ENCODE measurements at regions not wholly inside any gene's neighbourhood (a gene's known extent, or its start where the extent isn't known, plus 50 kb on each side); places are given as distances from the start of the nearest gene placed in this dataset.

DNA sequence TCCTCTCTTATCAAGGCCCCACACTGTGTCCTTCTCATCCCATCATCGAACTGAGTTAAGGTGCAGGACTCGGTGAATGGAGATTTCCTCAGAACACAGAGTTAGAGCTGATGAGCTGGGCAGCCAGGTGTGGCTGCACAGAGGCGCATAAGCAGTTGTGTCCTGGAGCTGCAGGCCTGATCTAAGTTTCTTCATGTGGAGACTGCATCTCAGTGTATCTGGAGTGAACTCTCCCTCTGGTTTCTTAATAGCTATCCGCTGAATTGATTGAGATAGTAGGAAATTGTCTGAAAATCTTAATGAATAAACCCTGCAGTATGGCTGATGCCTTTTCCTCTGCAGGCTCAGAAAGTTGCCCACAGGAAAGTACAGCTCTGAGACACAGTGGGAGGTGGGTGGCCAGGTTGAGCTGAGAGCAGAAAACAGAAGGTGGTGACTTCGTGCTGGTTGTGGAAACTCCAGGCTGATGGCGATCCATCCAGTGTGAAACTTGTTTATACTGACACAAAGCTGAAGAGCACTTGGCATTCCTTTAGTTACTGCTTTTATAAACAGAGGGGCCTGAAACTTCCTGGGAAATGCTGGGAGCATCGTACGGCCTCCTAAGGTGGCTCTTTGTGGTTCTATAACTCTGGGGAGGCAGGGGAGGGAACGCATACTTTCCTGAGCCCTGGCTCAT lies 67.4 kb upstream of the F3 start:
- Mint-ChIP-seq H3K4me1 (ENCODE audit: low read depth) (peaks cover 6% of the 10 kb centered on the region), H3K27me3 (ENCODE audit: low read depth) (peaks cover 4% of the 10 kb centered on the region), H3K9me3 (no peaks in the 10 kb centered on the region), H3K36me3 (ENCODE audit: low read depth) (no peaks in the 10 kb centered on the region), H3K27ac (no peak overlapping the region), H3K4me3 (ENCODE audit: low read depth) (no peak overlapping the region)
- intact Hi-C loops (cut with micrococcal nuclease), result no loop called here
- no peak for DNase-seq (ENCODE audit: low spot score)

DNA sequence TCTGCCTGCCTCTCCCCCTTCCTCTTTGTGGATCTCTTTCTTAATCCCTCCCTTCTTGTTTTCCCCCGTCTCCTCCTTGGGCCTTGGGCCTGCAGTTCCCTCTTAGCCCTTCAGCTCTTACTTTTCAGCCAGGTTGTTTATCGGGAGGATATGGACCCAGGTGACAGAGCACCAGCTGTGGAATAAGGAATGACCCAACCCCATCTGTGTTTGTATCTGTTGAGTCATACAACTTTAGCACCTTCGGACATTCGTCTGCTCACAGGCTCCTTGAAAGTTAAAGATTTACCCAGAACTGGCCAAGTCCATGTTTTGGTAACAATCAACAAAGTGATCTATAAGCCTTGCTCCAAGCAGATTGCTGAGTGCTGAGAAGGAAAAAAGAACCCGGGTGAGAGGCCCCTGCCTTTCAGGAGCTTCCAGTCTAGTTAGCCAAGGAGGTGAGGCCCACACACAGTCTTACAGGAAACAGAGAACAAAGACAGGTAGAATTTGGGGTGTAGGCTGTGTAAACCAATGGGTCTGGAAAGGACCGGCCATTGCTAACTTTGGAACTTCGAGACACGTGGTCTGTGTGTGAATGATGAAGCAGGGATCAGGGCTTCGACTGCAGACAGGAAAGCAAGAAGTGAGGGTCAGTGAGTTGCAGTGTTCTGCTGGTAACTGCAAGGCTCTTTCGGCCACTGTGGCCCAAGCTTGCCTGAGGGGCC lies 66.7 kb upstream of the F3 start:
- Mint-ChIP-seq H3K27ac (no peak overlapping the region), H3K4me1 (ENCODE audit: low read depth) (peaks cover 11% of the 10 kb centered on the region), H3K36me3 (ENCODE audit: low read depth) (no peaks in the 10 kb centered on the region), H3K9me3 (peaks cover 4% of the 10 kb centered on the region), H3K27me3 (ENCODE audit: low read depth) (peaks cover 8% of the 10 kb centered on the region), H3K4me3 (ENCODE audit: low read depth) (no peak overlapping the region)
- intact Hi-C loops (cut with micrococcal nuclease), result no loop called here
- DNase-seq (ENCODE audit: low spot score), result no peak

DNA sequence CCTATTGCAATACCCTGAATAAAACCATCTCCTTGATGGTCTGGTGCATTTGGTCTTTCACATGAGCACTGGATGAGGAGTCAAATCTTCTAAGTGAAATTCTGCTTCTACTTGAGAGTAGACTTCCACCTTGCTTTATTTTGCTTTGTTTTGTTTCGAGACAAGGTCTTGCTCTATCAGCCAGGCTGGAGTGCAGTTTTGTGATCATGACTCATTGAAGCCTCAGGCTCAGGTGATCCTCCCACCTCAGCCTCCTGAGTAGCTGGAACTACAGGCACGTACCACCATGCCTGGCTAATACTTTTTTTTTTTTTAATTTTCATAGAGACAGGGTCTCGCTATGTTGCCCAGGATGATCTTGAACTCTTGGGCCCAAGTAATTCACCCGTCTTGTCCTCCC lies 65.8 kb upstream of the F3 start:
- DNase-seq (ENCODE audit: low spot score), result no peak
- Mint-ChIP-seq H3K36me3 (ENCODE audit: low read depth) (no peaks in the 10 kb centered on the region), H3K9me3 (peaks cover 4% of the 10 kb centered on the region), H3K27me3 (ENCODE audit: low read depth) (peaks cover 10% of the 10 kb centered on the region), H3K27ac (no peak overlapping the region), H3K4me3 (ENCODE audit: low read depth) (no peak overlapping the region), H3K4me1 (ENCODE audit: low read depth) (peaks cover 13% of the 10 kb centered on the region)
- intact Hi-C loops (cut with micrococcal nuclease), result no loop called here

DNA sequence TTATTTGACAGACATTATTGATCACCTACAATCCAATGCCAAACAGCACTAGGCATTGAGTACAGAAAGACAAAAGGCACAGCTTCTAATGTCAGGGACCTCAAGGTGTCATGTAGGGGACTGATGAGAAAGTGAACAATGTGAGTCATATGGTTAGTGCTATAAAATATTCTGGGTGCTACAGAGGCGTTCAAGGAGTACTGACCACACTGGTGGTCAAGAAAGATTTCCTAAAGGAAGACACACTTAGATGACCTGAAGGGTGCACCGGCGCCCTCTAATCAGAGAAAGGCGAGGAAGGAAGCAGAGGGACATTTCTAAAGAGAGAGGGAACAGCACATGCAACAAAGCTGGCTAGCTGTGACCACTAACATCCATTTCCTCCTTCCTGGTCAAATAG lies 64.9 kb upstream of the F3 start:
- Mint-ChIP-seq H3K36me3 (ENCODE audit: low read depth) (no peaks in the 10 kb centered on the region), H3K27me3 (ENCODE audit: low read depth) (peaks cover 14% of the 10 kb centered on the region), H3K27ac (no peak overlapping the region), H3K4me1 (ENCODE audit: low read depth) (peaks cover 21% of the 10 kb centered on the region), H3K4me3 (ENCODE audit: low read depth) (no peak overlapping the region), H3K9me3 (peaks cover 4% of the 10 kb centered on the region)
- intact Hi-C loops (cut with micrococcal nuclease), result no loop called here
- DNase-seq (ENCODE audit: low spot score), result no peak

DNA sequence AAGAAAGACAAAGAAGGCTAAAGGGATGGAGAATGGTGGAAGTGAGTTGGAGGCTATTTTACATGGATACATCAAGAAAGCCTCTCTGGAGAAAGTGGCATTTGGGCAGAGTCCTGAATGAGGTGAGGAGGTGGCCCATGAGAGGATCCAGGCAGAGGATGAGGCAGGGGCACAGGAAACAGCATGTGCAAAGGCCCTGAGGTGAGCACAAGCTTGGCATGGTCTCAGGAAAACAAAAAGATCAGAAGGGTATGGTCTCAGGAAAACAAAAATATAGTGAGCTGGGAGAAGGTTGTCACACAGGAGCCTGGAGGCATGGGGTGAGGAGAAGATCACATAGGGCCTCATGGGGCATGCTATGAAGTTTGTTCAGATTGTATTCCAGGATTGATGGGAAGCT lies 62.1 kb upstream of the F3 start:
- peaks cover 23% of the 10 kb centered on the region for H3K4me1 Mint-ChIP-seq (ENCODE audit: low read depth)

DNA sequence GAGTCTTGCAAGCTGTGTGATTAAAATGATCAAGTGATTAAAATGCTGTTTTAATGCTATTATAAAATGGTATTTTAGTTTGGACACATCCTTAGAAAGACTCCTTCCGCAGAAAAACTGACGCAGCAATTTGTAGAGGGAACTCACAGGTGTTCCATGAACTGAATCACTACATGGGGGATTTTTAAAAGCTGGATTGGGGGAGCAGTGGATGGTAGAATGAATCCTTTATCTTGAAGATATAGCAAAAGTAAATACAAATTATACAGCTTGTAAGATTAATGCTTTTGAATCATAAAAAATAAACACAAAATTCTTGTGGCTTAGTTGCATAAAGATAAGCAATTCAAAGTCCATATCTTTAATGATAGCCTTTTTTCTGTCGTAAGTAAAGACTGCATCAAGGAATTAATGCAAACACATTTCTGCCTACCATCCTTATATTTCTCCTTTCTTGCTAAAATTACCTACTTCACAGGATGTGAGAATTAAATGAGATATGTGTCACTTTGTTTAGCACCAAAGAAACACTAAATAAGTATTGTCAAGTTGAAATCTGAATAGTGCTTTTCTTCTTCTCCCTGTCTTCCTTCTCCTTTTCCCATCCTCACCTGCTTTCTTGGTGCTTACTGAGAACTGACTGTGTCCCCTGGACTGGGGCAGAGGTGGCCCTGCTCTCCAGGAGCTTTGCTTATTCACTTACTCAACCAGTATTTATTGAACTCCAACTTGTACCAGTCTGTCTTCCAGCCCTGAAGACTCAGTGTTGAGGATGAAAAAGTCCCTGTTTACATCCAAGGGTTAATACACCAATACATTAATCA lies 61.5 kb upstream of the F3 start:
- Mint-ChIP-seq H3K27me3 (ENCODE audit: low read depth) (peaks cover 20% of the 10 kb centered on the region), H3K9me3 (peaks cover 4% of the 10 kb centered on the region), H3K4me3 (ENCODE audit: low read depth) (no peak overlapping the region), H3K36me3 (ENCODE audit: low read depth) (no peaks in the 10 kb centered on the region), H3K27ac (no peak overlapping the region), H3K4me1 (ENCODE audit: low read depth) (peaks cover 23% of the 10 kb centered on the region)
- no peak for DNase-seq (ENCODE audit: low spot score)
- intact Hi-C loops (cut with micrococcal nuclease), result loop anchor here (5.0 kb wide), 1 partner anchor 469 kb away; the partner anchor contains the start of gene ALG14

More for the DNA sequence above, 62.1 kb upstream of the F3 start:
- no peaks in the 10 kb centered on the region for H3K36me3 Mint-ChIP-seq (ENCODE audit: low read depth)
- DNase-seq (ENCODE audit: low spot score), result no peak
- no peak overlapping the region for H3K4me3 Mint-ChIP-seq (ENCODE audit: low read depth)
- no peak overlapping the region for H3K27ac Mint-ChIP-seq
- H3K9me3 Mint-ChIP-seq, result peaks cover 4% of the 10 kb centered on the region
- intact Hi-C loops (cut with micrococcal nuclease), result loop anchor here (5.0 kb wide), 1 partner anchor 469 kb away; the partner anchor contains the start of gene ALG14
- peaks cover 20% of the 10 kb centered on the region for H3K27me3 Mint-ChIP-seq (ENCODE audit: low read depth)

DNA sequence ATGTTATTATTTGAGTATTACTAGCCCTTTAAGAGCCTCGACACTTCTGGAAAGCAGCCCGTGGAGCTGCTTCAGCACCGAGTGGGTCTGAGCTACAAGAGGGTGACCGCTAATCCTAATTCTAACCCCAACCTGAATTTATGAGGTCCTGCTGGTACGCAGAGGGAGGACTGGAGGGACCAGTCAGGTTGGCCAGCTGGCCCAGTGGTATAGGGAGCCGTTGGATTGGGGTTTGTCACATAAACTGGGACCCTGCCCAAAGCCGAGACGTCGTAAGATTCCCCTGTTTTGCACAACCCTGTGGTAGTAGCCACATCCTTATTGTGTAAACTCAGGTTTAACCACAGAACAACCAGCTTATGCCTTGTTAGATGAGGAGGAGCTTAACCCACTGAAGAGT lies 60.8 kb upstream of the F3 start:
- H3K27me3 Mint-ChIP-seq (ENCODE audit: low read depth), result peaks cover 20% of the 10 kb centered on the region
- intact Hi-C loops (cut with micrococcal nuclease), result loop anchor here (5.0 kb wide), 1 partner anchor 470 kb away; the partner anchor contains the start of gene ALG14
- H3K36me3 Mint-ChIP-seq (ENCODE audit: low read depth), result no peaks in the 10 kb centered on the region
- H3K4me1 Mint-ChIP-seq (ENCODE audit: low read depth), result peaks cover 23% of the 10 kb centered on the region
- peak; percentile 40 for DNase-seq (ENCODE audit: low spot score)
- peaks cover 4% of the 10 kb centered on the region for H3K9me3 Mint-ChIP-seq
- no peak overlapping the region for H3K27ac Mint-ChIP-seq
- peak overlapping the region; percentile 34 for H3K4me3 Mint-ChIP-seq (ENCODE audit: low read depth)

DNA sequence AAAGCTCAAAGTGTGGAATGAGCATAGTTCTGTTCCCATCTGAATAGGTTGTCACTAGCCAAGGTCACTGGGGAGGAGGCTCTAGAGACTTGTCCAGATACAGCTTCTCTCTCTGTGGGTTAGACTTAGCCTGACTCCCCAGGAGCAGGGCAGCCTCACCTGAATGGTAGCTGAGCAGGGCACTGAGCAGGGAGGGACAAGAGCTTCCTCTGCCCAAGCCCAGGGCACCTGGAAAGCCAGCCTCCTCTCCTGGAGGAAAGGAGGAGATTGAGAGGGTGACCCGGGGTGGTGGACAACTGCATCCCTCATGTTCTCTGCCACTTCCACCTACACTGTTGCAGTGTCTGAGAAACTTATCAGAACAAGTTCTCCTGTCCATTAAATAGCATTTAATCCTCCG lies 59.0 kb upstream of the F3 start:
- intact Hi-C loops (cut with micrococcal nuclease), result loop anchor here (5.0 kb wide), 1 partner anchor 472 kb away; the partner anchor contains the start of gene ALG14
- DNase-seq (ENCODE audit: low spot score), result no peak
- H3K9me3 Mint-ChIP-seq, result peaks cover 4% of the 10 kb centered on the region
- H3K4me3 Mint-ChIP-seq (ENCODE audit: low read depth), result no peak overlapping the region
- H3K27ac Mint-ChIP-seq, result no peak overlapping the region
- H3K27me3 Mint-ChIP-seq (ENCODE audit: low read depth), result peaks cover 20% of the 10 kb centered on the region
- no peaks in the 10 kb centered on the region for H3K36me3 Mint-ChIP-seq (ENCODE audit: low read depth)
- H3K4me1 Mint-ChIP-seq (ENCODE audit: low read depth), result peaks cover 23% of the 10 kb centered on the region

DNA sequence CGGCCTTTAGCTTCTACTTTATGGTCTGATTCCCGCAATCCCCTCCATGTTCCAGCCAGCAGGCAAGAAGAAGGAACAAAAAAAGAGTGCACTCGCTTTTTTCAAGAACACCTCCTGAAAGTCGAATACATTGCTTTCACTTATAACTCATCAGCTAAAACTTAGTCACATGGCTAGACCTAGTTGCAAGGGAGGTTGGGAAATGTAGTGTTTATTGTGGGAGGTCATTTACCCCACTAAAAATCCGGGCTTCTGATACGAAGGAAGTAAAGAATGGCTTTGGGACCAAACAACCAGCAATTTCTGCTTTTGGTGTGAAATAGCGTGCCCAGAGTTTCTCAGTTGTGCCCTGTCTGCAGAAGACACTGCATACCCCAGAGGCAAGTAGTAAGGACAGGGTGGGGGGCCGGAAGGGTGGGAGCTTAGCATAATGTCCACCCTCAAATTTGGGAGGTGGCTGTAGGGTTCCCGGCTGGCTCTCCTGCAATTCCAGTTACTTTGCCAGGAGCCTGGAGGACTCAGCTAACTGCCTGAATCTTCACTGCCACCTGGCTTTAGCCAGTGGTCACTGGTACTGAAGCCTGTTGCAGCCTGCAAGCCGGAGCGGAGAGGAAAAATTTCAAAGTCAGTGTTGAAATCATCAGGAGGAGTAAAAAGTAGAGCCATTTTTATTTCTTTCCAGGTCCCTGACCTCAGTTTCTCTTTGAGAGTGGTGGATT lies 57.7 kb upstream of the F3 start:
- intact Hi-C loops (cut with micrococcal nuclease), result no loop called here
- peaks cover 23% of the 10 kb centered on the region for H3K4me1 Mint-ChIP-seq (ENCODE audit: low read depth)
- H3K27me3 Mint-ChIP-seq (ENCODE audit: low read depth), result peaks cover 18% of the 10 kb centered on the region
- H3K4me3 Mint-ChIP-seq (ENCODE audit: low read depth), result no peak overlapping the region
- peaks cover 4% of the 10 kb centered on the region for H3K9me3 Mint-ChIP-seq
- no peaks in the 10 kb centered on the region for H3K36me3 Mint-ChIP-seq (ENCODE audit: low read depth)
- no peak overlapping the region for H3K27ac Mint-ChIP-seq
- no peak for DNase-seq (ENCODE audit: low spot score)

DNA sequence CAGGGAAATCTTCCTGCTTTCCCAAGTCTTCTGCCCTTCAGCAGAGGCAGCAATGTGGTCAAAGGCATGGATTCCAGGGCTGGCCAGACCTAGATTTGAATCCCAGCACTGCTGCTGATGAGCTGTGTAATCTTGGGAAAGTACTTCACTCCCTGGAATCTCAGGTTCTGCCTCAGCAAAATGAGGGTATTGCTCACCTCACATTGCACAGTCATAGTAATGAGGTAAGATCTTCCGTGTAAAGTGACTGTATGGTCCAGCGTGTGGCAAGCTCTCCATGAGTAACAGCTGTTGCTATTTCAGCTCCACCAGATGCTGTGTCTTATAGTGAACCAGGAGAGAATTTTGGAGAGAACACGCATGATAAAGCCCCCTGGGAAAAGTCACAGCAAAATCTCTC lies 56.1 kb upstream of the F3 start:
- H3K4me1 Mint-ChIP-seq (ENCODE audit: low read depth), result peaks cover 14% of the 10 kb centered on the region
- no peak for DNase-seq (ENCODE audit: low spot score)
- intact Hi-C loops (cut with micrococcal nuclease), result no loop called here
- H3K36me3 Mint-ChIP-seq (ENCODE audit: low read depth), result no peaks in the 10 kb centered on the region
- no peak overlapping the region for H3K4me3 Mint-ChIP-seq (ENCODE audit: low read depth)
- peaks cover 12% of the 10 kb centered on the region for H3K27me3 Mint-ChIP-seq (ENCODE audit: low read depth)
- no peaks in the 10 kb centered on the region for H3K9me3 Mint-ChIP-seq
- no peak overlapping the region for H3K27ac Mint-ChIP-seq

DNA sequence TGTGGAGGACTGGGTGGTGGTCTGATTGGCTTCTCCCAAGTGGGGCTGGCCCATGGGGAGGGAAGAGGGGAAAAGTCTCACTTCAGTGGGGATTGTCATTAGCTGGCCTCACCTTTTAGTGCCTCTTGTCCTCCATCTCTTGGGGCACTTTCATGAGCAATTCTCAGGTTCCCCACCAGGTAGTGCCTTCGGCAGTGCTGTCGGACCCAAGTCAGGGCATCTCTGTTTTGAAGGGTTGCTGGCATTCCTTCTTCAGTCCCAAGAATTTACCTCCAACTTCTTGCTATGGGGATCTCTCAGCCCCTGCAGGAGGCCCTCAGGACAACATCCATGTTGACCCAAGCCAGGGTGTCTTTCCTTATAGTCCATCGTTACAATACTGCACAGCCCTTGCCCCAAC lies 54.7 kb upstream of the F3 start:
- peaks cover 6% of the 10 kb centered on the region for H3K27me3 Mint-ChIP-seq (ENCODE audit: low read depth)
- no peak overlapping the region for H3K27ac Mint-ChIP-seq
- no peaks in the 10 kb centered on the region for H3K36me3 Mint-ChIP-seq (ENCODE audit: low read depth)
- H3K9me3 Mint-ChIP-seq, result no peaks in the 10 kb centered on the region
- intact Hi-C loops (cut with micrococcal nuclease), result no loop called here
- no peak overlapping the region for H3K4me3 Mint-ChIP-seq (ENCODE audit: low read depth)
- H3K4me1 Mint-ChIP-seq (ENCODE audit: low read depth), result peaks cover under 1% of the 10 kb centered on the region
- DNase-seq (ENCODE audit: low spot score), result no peak

DNA sequence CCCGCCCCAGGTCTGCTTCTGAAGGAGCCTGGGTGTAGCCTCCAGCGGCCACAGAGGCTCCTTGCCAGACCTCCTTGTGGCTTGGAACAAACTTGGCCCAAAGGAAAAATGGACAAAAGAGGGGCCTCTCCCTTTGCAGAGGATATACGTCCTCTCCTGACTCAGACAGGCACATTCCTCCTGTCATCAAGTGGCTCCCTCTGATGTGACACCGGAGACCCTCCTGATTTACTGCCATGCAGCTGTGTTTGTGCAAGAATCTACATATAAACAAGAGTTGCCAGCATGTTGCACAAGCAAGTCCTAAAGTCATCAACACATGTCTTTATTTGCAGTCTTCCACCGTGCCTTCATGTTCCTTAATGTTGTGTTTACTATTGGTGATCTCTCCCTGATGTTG lies 54.1 kb upstream of the F3 start:
- Mint-ChIP-seq H3K4me1 (ENCODE audit: low read depth) (no peaks in the 10 kb centered on the region), H3K27ac (no peak overlapping the region), H3K36me3 (ENCODE audit: low read depth) (no peaks in the 10 kb centered on the region), H3K4me3 (ENCODE audit: low read depth) (no peak overlapping the region), H3K9me3 (no peaks in the 10 kb centered on the region), H3K27me3 (ENCODE audit: low read depth) (peaks cover 4% of the 10 kb centered on the region)
- DNase-seq (ENCODE audit: low spot score), result no peak
- intact Hi-C loops (cut with micrococcal nuclease), result no loop called here

Measured in activated T-helper 2 cell treated with anti-CD3 and anti-CD28 coated beads, Interferon-gamma antibody, Interleukin-2, Interleukin-4, amounts not matched to agents 10 μg/mL and 5 μg/mL and 100 μg/mL, durations not matched to agents 14 hours and 24 hours and 36 hours (primary cell).